LNCAP (cell line): ENCODE measurements at regions not wholly inside any gene's neighbourhood (a gene's known extent, or its start where the extent isn't known, plus 50 kb on each side); places are given as distances from the start of the nearest gene placed in this dataset.

Experiments used
- CTCF ChIP-seq: fragments of 450-650 bp; IDR thresholded peaks from 2 replicates; pipeline ENCODE4 v1.5.1; 2017; ENCODE audit warnings: mild to moderate bottlenecking

GRCh38 chr5:124089578-124089977 lies 577.6 kb downstream of the CSNK1G3 start:
- TF ChIP-seq CTCF: no peak

GRCh38 chr5:124088289-124089032 lies 576.5 kb downstream of the CSNK1G3 start:
- no peak for TF ChIP-seq CTCF

- no peak for TF ChIP-seq CTCF
Observed at GRCh38 chr5:124087752-124088151, 575.8 kb downstream of the CSNK1G3 start.

- no peak for TF ChIP-seq CTCF
Observed at GRCh38 chr5:124080256-124080655, 568.3 kb downstream of the CSNK1G3 start.

GRCh38 chr5:124079062-124079461 lies 567.1 kb downstream of the CSNK1G3 start:
- TF ChIP-seq CTCF: no peak

GRCh38 chr5:124074500-124074899 lies 562.5 kb downstream of the CSNK1G3 start:
- no peak for TF ChIP-seq CTCF

- TF ChIP-seq CTCF: no peak
Observed at GRCh38 chr5:124072570-124072969, 560.6 kb downstream of the CSNK1G3 start.

- TF ChIP-seq CTCF: no peak
Observed at GRCh38 chr5:124071039-124071438, 559.1 kb downstream of the CSNK1G3 start.
